Amniotic stem cell (primary cell): ENCODE measurements at regions not wholly inside any gene's neighbourhood (a gene's known extent, or its start where the extent isn't known, plus 50 kb on each side); places are given as distances from the start of the nearest gene placed in this dataset.
A peak's percentile ranks its signal among the peaks of the same experiment; 100 is the strongest.

Experiments used
- DNase-seq: peaks from one replicate; lab custom pipeline; 2025; lab: John Stamatoyannopoulos, UW

GRCh38 chr13:29713839-29714238, 118.4 kb upstream of the SLC7A1 start:
- DNase-seq, result no peak

GRCh38 chr13:29711776-29712175, 116.3 kb upstream of the SLC7A1 start:
- no peak for DNase-seq

- DNase-seq, result no peak
Measured at GRCh38 chr13:29710511-29710910, 115.0 kb upstream of the SLC7A1 start.

GRCh38 chr13:29709407-29710069, 114.0 kb upstream of the SLC7A1 start:
- DNase-seq, result no peak

- DNase-seq, result peak; percentile 3
Measured at GRCh38 chr13:29707876-29708543, 112.5 kb upstream of the SLC7A1 start.

GRCh38 chr13:29706923-29707322, 111.4 kb upstream of the SLC7A1 start:
- DNase-seq, result no peak

GRCh38 chr13:29704648-29705047, 109.2 kb upstream of the SLC7A1 start:
- DNase-seq, result no peak

GRCh38 chr13:29703421-29703820, 107.9 kb upstream of the SLC7A1 start:
- DNase-seq, result no peak

- peak; percentile 82 for DNase-seq
Measured at GRCh38 chr13:29702912-29703351, 107.4 kb upstream of the SLC7A1 start.

GRCh38 chr13:29698106-29698505, 102.6 kb upstream of the SLC7A1 start:
- DNase-seq, result no peak

GRCh38 chr13:29696606-29697005, 101.1 kb upstream of the SLC7A1 start:
- no peak for DNase-seq

GRCh38 chr13:29693275-29693945, 97.9 kb upstream of the SLC7A1 start:
- DNase-seq, result no peak

GRCh38 chr13:29689548-29689947, 94.1 kb upstream of the SLC7A1 start:
- no peak for DNase-seq

GRCh38 chr13:29688193-29688592, 92.7 kb upstream of the SLC7A1 start:
- no peak for DNase-seq

- DNase-seq, result peak; percentile 16
Measured at GRCh38 chr13:29684441-29684840, 89.0 kb upstream of the SLC7A1 start.

- DNase-seq, result no peak
Measured at GRCh38 chr13:29683041-29683440, 87.6 kb upstream of the SLC7A1 start.

- DNase-seq, result no peak
Measured at GRCh38 chr13:29681864-29682263, 86.4 kb upstream of the SLC7A1 start.

GRCh38 chr13:29679396-29680053, 84.0 kb upstream of the SLC7A1 start:
- no peak for DNase-seq

GRCh38 chr13:29677627-29678026, 82.1 kb upstream of the SLC7A1 start:
- DNase-seq, result no peak

- DNase-seq, result no peak
Measured at GRCh38 chr13:29676941-29677452, 81.5 kb upstream of the SLC7A1 start.

- no peak for DNase-seq
Measured at GRCh38 chr13:29676535-29676934, 81.0 kb upstream of the SLC7A1 start.

- no peak for DNase-seq
Measured at GRCh38 chr13:29674532-29674931, 79.0 kb upstream of the SLC7A1 start.
